Colon (tissue), 2 donors: ENCODE measurements at regions not wholly inside any gene's neighbourhood (a gene's known extent, or its start where the extent isn't known, plus 50 kb on each side); places are given as distances from the start of the nearest gene placed in this dataset.

ENCODE experiments used
- FAIRE-seq: peaks from 2 replicates; lab custom pipeline; 2012; peaks lifted over from hg19 to GRCh38; lab: Jason Lieb, UNC
- donor health status: control.
- donor health status: control.

DNA sequence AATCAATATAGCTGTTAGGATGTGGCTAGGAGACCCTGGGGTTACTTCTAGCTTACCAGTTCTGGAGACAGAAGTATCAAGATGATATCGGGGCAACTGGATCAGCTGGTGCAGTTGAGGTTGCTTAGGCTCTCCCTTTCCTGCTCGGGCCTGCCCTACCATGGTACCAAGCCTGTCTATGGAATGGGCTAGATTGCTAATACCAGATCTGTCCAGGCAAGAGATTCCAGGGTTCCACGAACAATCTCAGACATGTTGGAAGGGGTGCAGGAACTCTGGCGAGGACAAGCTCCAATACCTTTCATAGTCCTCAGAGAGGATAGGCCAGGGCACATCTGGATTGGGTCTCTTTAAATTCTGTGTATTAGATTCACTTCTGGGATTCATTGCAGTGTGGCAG is 53.8 kb downstream of the ADM start:
- no peak for FAIRE-seq

DNA sequence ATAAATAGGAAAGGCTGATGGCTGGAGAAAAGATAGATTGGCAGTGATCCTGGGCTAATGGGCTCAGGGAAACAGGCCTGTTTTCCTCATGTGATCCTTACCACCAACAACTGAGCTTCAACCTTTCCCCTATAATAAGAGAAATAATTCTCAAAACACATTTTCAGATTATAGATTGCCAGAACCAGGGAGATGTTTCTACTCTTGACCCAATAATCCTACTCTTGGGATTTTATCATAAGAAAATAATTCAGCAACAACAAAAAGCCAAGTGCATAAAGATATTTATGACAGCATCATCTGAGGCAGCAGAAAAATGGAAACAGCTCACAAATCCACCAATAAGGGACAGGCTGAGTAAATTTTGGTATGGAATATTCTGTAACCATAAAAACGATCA is 54.3 kb downstream of the ADM start:
- FAIRE-seq = no peak

DNA sequence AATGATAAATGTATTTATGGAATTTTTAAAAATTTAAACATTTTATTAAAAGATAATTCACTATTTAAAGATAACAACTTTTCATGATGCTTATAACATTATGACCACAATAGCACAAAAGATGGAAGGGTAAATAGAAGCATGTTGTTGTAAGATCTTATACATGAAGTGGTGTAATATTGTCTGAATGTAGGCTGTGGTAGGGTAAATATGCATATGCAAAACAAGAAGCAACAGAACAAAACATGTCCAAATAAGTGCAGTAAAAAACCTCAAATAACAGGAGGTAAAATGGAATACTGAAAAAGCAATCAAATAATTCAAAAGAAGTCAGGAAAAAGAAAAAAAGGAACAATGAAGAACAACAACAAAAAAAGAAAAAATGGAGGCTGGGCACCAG is 56.0 kb downstream of the ADM start:
- no peak for FAIRE-seq

DNA sequence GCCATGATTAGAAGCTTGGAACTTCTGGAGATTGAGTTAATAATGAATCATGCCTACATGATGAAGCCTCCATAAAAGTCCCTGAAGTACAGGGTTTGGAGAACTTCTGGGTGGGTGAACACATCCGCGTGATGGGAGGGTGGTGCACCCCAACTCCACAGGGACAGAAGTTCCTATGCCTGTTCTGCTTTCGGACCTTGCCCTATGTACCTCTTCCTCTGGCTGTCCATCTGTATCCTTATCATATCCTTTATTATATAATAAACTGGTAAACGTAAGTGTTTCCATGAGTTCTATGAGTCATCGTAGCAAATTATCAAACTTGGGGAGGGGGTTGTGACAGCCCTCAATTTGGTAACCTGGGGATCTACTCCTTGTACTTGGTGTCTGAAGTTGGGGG is 60.2 kb downstream of the ADM start:
- FAIRE-seq = no peak

- FAIRE-seq = no peak
Observed at GRCh38 chr11:10366568-10367331, 61.9 kb downstream of the ADM start.

DNA sequence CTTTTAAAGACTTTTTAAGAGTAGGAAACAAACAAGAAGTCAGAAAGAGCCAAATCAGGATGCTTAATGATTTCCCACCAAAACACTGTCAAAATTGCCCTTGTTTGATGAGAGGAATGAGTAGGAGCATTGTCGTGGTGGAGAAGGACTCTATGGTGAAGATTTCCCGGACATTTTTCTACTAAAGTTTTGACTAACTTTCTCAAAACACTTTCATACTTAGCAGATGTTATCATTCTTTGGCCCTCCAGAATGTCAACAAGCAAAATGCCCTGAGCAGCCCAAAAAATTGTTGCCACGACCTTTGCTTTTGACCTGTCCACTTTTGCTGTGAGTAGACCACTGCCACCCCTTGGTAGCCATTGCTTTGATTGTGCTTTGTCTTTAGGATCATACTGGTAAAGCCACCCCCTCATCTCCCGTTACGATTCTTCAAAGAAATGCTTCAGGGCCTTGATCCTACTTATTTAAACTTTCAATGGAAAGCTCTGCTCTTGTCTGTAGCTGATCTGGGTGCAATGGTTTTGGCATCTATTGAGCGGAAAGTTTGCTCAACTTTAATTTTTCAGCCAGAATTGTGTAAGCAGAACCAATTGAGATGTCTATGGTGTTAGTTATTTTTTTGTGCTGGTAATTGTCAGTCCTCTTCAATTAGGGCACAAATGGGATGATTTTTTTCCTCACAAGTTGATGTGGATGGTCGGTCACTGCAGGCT is 67.2 kb downstream of the ADM start:
- FAIRE-seq = no peak

DNA sequence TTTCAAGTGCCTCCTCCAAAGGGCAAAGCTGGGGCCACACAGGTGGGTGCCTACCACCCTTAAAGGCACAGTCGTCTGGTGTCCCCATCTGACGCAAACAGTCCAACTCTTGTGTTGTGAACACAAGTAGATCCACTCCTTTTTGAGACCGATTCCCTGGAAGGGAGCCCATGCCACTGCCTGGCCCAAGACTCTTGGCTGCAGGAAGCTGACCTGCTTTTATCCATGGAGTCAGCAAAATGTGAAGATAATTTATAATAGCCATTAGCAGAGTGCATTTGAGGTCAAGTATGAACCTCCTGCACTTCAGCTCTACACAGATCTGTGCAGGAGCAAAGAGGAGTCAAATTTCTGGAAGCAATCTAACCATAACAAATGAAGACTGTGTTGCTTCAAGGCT is 68.5 kb downstream of the ADM start:
- no peak for FAIRE-seq

GRCh38 chr11:10373929-10374328 is 69.1 kb downstream of the ADM start:
- FAIRE-seq = no peak

GRCh38 chr11:10374386-10374785 is 69.5 kb downstream of the ADM start:
- FAIRE-seq = no peak

DNA sequence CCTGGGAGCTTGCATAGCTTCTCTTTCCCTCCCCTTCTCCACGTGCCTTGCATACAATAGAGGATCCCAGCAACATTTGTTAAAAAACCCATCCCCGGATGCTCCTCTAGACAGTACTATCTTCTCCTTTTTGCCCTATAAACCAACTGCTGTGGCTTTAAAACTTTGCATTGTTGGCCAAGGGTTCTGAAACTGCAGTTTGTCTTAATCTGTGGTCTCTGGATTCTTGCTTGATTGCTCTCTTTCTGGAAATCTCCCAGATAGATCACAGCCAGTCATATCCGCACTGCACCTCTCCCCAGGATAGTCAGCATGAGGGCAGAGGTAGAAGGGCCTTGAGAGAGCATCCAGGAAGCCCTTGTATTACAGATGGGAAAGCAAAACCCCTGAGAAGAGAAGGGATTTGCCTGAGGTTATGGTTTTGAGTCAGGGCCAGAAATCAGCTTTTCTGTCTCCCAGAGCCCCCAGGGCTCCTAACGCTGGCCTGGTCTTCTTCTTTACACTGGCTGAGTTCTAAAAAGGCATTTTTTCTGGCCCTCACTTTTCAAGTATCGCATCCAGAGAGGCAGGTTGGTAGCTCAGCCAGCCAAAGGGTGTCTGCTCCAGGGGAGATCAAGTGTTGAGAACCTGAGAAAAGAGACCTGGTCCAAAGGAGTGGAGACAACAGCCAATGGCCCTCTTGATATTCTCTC is 70.6 kb downstream of the ADM start:
- FAIRE-seq = no peak

DNA sequence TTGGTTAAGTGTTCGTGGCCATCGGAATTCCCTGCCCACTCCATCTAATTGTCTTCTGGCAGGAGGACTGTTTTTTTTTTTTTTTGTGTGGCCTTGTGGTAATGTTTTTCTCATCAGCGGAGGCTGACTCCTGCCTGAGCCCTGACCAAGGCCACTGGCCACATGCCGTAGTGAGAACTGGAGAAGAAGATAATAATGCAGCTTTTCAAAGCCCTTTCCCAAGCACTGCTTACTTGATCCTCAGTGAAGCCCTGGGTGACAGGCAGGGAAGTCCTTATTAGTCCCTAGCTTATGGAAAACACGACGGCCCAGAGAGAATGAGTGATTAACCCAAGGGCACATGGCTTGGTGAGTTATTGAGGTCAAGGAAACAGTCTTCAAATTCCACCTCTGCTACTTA is 71.2 kb downstream of the ADM start:
- no peak for FAIRE-seq

DNA sequence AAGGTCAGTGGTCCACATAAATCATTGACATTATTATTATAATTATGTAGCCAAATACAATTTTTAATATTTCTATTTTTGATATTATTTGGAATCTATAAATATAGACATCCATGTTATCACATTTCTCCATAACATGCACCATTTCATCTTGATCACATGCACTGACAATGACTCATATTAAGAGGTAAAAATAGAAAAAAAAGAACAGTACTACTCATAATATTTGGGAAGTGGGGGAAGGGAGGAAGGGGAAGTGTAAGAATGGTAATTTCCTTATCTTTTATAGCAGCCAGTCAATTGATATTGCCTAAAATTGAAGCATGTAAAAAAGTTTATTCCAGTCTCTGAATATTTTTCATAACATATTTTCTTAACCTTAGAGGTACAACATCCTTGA is 72.3 kb downstream of the ADM start:
- FAIRE-seq = peak; percentile 10

DNA sequence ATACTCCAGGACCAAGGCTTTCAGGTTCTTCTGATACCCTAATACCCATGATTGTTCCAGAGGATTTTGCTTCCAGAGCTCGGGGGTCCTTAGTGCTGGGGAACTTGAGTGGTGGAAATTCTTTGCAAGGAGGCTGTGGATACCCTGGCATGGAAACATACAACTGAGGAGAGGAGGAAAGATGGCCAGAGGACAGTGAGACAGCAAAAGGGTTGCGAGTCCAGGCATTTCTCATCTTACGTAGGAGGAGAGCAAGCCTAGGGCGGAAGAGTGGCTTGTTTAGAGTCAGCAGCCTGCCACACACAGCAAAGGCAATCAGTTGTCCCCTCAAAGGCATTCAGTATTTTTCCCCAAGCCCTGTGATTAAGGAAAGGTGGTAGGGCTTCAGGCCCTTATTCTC is 73.5 kb downstream of the ADM start:
- FAIRE-seq = no peak

DNA sequence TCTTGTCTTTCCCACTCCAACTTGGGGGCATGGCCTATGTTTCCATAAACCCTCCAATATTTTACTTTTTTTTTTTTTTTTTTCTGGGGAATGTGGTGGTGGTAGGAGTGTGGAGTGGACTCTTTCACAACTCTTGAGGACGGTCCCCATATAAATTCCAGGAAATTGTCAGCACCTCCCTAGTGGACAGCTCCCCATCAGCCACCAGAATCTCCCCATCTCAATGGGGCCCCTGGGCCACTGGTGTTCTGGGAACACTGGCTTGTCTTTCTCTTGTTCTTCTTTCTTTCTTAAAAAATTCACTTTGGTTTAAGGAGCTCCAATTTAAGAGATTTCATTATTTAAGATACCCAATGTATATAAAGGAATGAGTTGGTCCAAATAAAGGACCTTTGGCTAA is 74.1 kb downstream of the ADM start:
- FAIRE-seq = no peak

DNA sequence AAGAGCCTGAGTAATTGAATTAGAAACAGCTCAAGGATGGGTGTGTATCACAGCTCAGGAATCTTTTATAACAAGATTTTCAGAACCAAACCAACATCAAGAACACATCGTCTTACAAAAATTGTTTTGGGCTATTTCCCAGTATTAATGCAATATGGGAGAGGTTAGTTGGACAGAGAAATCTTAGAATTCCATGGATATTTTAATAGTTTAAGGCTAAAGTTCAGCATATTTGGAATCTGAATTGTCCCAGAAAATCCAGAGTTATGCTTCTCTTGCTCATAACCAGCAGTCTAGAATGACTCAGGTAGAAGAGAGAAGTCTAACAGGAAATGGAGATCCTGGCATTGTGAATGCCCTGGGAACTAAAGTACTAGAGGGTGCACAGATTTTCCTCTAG is 74.6 kb downstream of the ADM start:
- FAIRE-seq = no peak

- no peak for FAIRE-seq
Observed at GRCh38 chr11:10379871-10380568, 75.0 kb upstream of the AMPD3 start.

DNA sequence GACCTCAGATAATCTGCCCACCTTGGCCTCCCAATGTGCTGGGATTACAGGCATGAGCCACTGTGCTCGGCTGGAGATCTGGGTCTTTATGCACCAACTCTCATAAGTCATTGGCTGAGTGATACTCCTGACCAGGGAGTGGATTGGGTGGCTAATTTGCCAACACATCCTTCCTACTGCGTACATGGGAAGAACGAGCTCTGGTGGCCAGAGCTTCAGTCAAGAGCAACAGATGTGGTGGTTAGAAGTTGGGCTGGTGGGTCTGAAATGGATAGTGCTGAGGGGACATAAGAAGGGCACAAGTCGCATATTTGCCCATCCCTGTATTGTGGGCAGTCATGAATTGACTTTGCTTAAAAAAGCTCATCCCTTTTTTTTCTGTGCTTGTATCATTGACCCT is 74.1 kb upstream of the AMPD3 start:
- no peak for FAIRE-seq

DNA sequence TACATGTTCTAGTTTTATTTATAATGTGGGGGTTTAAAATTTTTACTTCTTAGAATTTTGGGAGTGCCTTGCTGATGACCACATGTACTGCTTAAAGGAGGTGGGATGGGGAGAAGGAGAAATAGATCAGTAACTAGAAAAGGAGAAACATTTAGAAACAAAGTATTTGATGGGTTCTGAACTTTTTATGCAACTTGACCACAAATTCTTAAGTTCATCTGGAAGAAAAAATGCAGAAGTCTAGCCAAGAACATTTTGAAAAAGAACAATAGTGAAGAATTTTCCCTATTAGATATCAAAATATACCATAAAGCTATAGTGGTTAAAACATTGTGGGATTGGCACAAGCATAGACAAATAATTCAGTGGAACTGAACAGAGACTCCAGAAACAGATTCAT is 73.3 kb upstream of the AMPD3 start:
- FAIRE-seq = no peak

DNA sequence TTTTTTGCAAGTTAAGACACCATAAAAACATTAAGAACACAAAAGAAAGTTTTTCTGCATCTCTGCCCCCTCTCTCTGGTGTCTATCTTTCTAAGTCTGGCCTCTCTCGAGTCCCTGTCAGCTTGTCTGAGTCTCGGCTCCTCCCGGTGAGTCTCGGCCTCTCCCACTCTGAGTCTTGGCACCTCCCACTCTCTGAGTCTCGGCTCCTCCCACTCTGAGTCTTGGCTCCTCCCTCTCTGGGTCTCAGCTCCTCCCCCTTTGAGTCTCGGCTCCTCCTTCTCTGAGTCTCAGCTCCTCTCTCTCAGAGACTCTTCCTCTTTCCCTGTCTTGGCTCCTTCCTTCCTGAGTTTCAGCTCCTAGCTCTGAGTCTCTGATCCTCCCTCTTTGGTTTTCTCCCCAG is 72.5 kb upstream of the AMPD3 start:
- no peak for FAIRE-seq

DNA sequence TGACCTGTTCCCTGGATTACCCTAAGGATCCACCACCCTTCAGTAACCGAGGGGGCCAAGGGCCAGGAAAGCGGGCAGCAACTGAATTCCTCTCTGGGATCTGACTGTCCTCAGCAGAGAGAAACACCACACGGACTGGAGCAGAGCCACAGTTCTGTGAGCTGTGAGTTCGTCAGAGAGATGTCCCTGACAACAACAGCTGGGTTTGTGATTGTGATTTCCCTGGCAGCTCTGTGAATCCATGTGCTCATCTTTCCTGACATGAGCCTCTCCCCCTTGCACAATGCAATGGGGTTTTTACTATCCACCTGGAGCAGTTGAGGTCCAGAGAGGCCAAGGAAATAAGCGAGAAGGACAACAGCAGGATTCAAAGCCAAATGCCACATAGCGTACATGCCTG is 69.4 kb upstream of the AMPD3 start:
- no peak for FAIRE-seq

GRCh38 chr11:10386361-10386760 is 68.7 kb upstream of the AMPD3 start:
- no peak for FAIRE-seq

DNA sequence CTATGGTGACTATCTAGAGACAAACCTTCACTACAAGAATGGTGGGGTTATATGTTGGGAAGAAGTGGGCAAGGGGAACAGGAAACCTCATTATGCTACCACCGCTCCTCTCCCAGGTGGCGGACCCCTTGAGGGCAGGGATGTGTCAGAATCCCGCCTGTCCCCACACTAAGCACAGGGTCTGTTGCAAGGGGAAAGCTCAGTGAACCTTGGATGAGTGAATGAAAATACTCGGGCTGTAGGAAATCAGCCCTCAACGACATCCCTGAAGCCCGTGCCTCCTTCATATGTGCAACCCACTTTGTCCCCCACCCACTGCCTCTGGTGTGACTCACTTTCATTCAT is 68.2 kb upstream of the AMPD3 start:
- no peak for FAIRE-seq
